HG02981 (cell line): ENCODE measurements at regions not wholly inside any gene's neighbourhood (a gene's known extent, or its start where the extent isn't known, plus 50 kb on each side); places are given as distances from the start of the nearest gene placed in this dataset.
"Not testable (repeated sequence)": the region's sequence is repeated elsewhere in the genome, so short reads cannot be mapped to it uniquely, and the experiment has no call there.

Experiments
- ATAC-seq: cut with Tn5 transposase; IDR thresholded peaks from one replicate; pipeline ENCODE4 v1.9.1; 2021; ENCODE audit warnings: mild to moderate bottlenecking, moderate library complexity; ENCODE audit not compliant: unreplicated experiment

DNA sequence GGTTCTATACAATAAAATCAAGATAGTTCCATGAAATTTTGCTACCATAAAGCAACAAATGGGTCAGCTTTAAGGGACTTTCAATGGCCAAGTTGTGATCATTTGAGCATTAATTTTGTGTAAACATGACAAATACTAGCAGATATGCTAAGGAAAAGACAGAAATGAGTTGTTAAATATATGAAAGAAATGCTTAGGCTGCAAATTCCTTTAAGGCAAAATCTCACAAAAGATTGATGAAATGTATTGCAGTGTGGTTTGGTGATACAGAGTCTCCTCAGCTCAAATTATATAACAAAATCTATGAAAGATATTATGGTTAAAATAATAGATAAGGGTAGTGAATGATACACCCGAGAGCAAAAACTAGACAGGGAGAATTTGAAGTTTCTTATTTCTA lies 377.2 kb downstream of the RAP2B start:
- no peak for ATAC-seq

DNA sequence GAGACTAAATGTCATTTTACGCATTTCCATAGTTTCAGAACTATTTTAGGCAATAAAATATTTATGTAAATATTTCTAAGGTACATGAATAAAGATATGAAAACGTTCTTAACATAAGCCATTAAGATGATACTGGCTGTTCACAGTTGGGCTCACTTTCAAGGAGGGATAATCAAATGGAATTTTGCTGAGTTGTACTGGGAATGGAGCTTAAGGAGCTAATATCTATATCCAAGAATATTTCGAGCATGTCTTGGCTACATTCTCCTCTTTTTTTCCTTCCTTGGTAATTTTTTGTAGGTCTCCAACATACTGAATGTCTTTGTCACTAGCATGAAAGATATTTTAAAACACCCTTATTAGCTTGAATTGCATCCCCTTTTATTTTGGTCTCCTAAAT lies 383.4 kb downstream of the RAP2B start:
- ATAC-seq = no peak

GRCh38 chr3:153547970-153548369 lies 385.9 kb downstream of the RAP2B start:
- ATAC-seq = no peak

GRCh38 chr3:153549686-153550085 lies 387.7 kb downstream of the RAP2B start:
- ATAC-seq = not testable (repeated sequence)

DNA sequence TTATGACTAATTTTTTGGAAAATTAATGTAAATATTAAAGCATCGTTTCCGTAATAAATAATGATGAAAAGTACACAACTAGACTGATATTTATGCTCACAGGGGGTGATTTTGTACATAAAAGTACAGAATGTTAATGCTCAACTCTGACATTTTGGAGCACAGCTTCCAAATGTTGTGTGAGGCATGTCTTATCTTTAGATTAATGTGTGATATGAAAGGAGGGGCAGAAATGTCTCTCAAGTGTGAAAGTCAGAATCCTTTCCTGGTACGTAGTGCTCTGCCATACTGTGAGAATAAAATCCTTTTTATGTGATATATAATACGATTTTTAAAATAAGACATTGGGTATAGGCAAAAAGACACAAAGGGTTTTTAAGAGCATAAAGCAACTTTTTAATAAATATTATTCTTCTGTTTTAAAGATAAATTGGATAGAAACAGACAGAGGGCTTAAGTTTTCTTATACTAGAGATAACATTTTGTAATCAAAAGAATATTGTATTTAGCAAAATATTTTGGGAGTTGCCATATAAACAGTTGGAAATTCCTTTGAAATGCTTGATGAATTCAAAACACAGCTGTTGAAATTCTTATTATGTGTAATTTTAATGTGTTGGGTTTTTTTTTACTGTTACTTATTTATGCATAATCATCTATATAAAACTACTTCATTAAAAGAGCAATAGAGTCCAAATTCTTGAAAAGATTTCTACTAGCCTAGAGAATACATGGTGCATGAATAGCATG lies 389.7 kb downstream of the RAP2B start:
- no peak for ATAC-seq

GRCh38 chr3:153552887-153553604 lies 391.0 kb downstream of the RAP2B start:
- no peak for ATAC-seq

- no peak for ATAC-seq
These were observed 391.5 kb downstream of the RAP2B start for GRCh38 chr3:153553605-153553945.

DNA sequence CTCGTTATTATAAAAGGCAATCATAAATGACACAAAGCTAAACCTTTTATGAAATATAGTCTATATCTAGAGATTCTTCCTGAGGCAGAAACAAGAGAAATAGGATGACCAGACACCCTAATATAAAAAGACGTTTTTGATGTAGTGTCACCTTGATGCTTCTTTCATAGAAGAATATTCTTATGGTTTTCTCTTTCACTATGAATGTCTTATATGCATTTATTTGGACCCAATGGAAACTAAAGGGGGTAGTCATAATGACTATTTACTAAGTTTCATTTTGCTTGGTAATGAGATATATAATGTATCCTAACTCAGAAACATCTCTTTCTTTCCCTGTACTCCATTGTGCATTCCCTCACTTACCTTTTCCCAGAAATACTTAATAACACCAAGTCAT lies 393.9 kb downstream of the RAP2B start:
- no peak for ATAC-seq

DNA sequence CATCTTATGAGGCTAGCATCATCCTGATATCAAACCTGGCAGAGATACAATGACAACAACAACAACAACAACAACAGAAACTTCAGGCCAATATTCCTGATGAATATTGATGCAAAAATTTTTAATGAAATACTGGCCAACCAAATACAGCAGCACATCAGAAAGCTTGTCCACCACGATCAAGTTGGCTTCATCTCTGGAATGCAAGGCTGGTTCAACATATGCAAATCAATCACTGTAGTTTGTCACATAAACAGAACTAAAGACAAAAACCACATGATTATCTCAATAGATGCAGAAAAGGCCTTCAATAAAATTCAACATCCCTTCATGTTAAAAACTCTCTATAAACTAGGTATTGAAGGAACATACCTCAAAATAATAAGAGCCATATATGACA lies 397.3 kb downstream of the RAP2B start:
- ATAC-seq = not testable (repeated sequence)

GRCh38 chr3:153567011-153567410 lies 405.0 kb downstream of the RAP2B start:
- no peak for ATAC-seq

- no peak for ATAC-seq
These were observed 405.5 kb downstream of the RAP2B start for GRCh38 chr3:153567556-153567955.

- not testable (repeated sequence) for ATAC-seq
These were observed 408.5 kb downstream of the RAP2B start for GRCh38 chr3:153570481-153570880.

- no peak for ATAC-seq
These were observed 410.1 kb downstream of the RAP2B start for GRCh38 chr3:153572165-153572564.

- ATAC-seq = no peak
These were observed 410.6 kb downstream of the RAP2B start for GRCh38 chr3:153572654-153573053.

DNA sequence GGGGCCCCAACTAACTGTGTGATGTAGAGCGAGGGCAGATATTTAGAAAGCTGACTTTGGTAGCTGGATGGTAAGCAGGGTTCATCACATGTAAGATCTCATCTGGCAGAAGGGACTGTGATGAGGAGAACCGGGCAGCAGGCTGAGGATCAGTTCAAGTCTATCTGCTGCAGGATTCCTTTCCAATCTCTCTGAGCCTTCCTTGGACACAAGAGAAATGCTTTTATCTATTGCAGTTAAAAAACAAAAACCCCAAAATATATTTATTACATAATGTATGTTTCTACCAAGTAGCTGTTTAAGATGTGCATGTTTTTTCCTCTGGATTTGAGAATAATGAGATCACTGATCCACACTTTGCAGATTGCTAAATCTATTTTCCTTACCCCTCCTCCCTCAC lies 411.5 kb downstream of the RAP2B start:
- ATAC-seq = no peak

DNA sequence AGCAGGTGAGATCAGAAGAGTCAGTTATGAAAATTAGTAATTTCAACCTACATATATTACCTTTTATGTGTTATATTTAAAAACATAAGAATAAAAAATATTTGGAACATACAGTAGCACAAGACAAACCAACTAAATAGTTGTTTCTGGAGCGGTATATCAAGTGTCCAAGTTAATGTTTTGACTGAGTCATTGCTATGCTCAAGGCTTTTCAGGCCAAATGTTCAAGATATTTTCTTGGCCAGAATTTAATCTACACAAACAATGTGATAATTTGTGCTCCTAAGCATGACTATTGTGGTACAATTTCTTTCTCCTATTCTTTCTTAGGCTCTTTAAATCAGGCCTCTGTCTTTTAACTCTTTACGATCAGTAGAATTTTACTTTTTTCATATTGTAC lies 412.4 kb downstream of the RAP2B start:
- no peak for ATAC-seq

DNA sequence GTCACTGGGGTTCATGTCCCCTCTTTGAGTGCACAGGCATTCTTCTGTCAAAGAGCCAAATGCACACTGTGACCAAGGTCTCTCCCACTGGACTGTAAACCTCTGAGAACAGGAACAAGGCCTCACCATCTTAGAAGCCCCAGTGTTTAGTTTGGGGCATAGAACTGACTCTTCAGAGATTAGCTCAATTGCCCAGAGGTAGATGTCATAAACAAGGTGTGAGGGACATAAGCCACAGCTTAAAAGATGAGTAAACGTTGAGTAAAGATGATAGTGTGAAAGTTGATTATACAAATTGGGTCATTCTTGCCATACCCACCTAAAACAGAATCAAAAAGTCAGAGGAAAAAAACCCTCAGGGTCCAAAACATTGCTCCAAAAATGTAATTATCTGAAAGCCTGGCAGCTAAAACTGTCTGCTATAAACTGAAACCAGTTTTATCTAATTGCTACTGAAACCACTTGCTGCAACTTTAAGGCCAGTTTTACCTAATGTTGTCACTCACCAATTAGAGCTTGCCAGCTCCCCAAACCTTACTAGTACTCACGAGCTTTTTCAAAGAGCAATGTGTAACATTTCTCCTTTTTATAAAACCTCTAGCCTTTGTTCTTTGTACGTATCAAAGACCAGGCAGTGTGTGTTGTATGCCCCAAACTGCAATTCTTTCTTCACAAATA lies 415.2 kb downstream of the RAP2B start:
- no peak for ATAC-seq

GRCh38 chr3:153578046-153578445 lies 416.0 kb downstream of the RAP2B start:
- ATAC-seq = no peak

- ATAC-seq = no peak
These were observed 428.0 kb downstream of the RAP2B start for GRCh38 chr3:153590051-153590450.

DNA sequence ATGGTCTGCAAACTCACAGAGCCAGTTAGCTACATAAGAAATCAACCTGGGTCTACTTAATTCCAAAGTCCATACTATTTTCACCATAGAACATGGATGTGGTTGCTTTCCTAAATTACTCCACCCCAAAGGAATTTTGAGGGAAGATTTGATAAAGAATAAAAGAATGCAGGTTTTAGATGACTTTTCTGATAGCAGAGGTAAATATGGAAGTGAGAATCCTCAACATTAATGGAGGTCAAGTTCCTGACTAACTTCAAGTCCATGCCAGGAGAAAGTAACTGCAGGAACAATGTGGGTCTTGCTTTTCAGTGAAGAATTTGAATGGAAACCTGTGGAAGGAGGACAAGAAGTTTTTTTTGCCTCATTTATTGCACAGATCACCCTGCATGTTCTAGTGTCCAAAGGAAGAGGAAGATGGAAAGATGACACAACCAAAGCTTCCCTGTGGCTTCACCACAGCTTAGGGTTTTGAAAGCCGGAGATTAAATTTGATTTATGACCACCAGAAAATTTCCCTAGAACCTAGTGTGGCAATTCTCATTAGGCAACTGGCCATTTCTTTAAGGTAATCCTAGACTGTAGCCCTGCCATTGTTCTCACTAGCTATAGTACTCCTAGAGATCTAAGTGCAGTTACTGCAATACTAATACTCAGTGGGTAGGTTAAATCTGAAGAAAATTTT lies 429.7 kb downstream of the RAP2B start:
- ATAC-seq = no peak

DNA sequence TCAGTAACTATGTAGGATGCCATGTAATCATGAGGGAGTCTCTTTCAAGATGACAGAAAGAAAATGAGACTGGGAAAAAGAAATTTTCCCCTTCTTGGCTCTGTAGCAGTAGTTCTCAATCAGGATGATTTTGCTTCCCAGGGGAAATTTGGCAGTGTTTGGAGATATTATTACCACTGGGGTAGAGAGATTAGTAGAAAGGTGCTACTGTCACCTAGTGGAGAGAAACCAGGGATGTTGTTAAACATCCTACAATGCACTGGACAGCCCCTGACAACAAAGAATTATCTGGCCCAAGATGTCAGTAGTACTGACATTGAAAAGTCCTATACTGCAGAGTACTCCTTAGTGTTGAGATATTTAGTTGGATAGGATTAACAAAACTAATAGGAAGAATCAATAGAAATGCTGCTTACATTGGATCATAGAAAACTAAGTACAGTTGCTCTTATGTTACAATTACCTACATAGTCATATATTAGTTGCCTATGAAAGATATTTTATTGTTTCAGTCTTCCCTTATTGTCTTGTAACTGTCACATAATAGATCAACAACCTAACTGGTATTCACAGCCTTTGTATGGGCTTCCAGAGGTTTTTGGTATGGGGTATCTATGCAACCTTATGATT lies 433.3 kb downstream of the RAP2B start:
- no peak for ATAC-seq
